GM19468 (cell line): ENCODE measurements at regions not wholly inside any gene's neighbourhood (a gene's known extent, or its start where the extent isn't known, plus 50 kb on each side); places are given as distances from the start of the nearest gene placed in this dataset.
"Not testable (repeated sequence)": the region's sequence is repeated elsewhere in the genome, so short reads cannot be mapped to it uniquely, and the experiment has no call there.

Experiments
- ATAC-seq: cut with Tn5 transposase; IDR thresholded peaks from one replicate; pipeline ENCODE4 v1.9.1; 2021; ENCODE audit warnings: mild to moderate bottlenecking, moderate library complexity, moderate number of reproducible peaks; ENCODE audit not compliant: unreplicated experiment; ENCODE audit errors: extremely low read depth

GRCh38 chr22:48758881-48759875 lies 1068.5 kb downstream of the BRD1 start:
- no peak for ATAC-seq

GRCh38 chr22:48757985-48758561 lies 1069.6 kb downstream of the BRD1 start:
- no peak for ATAC-seq

GRCh38 chr22:48757581-48757980 lies 1070.1 kb downstream of the BRD1 start:
- ATAC-seq: no peak

DNA sequence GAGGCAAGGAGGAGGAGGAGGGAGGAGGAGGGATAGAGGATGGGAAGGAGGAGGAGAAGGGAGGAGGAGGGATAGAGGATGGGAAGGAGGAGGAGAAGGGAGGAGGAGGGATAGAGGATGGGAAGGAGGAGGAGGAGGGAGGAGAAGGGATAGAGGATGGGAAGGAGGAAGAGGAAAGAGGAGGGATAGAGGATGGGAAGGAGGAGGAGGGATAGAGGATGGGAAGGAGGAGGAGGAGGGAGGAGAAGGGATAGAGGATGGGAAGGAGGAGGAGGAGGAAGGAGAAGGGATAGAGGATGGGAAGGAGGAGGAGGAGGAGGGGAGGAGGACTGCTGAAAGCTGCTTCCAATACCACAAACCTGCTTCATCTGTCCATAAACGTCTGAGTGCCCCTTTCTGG lies 1070.5 kb downstream of the BRD1 start:
- ATAC-seq: not testable (repeated sequence)

GRCh38 chr22:48756146-48757111 lies 1071.2 kb downstream of the BRD1 start:
- ATAC-seq: no peak

DNA sequence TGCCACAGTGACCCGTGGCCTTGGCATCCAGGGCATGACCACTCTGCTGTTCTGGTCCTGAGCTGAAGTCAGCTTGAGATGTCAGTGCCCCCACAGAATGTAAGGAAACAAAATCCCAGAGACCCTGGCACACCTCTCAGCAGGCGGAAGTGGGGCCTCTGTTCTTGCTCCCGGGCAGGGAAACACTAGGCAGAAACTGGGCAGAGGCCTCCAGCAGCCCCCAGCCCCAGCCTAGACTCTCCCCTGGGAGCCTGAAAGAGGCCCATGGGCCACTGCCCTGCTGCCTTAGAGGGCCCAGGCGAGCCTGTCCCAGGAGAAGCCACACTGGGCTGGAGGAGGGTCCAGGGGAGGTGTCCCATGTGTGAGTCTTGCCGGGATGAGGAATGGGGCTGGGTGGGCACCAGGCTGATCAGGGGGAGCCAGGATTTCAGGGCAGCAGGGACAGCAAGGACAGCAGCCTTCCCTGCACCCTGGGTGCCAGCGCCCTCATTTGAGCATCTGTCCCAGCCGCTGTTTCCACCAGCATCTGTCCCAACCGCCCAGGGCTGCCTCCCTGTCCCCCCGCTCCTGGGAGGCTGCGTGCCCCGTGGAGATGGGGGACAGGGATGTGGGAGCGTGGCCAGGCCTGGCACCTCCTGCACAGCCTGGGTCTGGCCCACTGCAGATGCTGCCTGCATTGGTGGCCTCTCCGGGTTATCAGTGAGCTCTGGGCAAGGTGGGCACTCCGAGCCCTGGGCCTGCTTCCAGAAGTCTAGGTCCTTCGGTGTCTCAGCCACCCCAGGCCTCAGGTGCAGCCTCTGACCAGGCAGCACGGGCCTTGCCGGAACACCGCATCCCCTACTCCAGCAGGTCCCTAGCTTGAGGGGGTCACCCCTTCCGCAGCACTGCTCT lies 1072.4 kb downstream of the BRD1 start:
- no peak for ATAC-seq

DNA sequence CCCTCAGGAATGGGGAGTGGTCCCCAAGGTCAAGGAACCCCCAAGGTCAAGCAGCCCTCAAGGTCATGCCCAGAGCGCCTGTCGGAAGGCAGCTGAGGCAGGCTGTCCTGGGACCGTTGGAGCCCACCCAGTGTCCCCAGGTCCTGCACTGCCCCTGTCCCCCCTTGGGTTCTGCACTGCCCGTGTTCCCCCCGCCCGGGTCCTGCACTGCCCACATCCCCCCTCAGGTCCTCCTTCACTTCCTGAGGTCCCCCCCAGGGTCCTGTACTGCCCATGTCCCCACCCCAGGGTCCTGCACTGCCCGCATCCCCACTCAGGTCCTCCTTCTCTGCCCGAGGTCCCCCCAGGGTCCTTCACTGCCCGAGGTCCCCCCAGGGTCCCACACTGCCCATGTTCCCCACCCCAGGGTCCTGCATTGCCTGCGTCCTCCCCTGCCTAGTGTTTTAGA lies 1073.0 kb downstream of the BRD1 start:
- ATAC-seq: no peak

DNA sequence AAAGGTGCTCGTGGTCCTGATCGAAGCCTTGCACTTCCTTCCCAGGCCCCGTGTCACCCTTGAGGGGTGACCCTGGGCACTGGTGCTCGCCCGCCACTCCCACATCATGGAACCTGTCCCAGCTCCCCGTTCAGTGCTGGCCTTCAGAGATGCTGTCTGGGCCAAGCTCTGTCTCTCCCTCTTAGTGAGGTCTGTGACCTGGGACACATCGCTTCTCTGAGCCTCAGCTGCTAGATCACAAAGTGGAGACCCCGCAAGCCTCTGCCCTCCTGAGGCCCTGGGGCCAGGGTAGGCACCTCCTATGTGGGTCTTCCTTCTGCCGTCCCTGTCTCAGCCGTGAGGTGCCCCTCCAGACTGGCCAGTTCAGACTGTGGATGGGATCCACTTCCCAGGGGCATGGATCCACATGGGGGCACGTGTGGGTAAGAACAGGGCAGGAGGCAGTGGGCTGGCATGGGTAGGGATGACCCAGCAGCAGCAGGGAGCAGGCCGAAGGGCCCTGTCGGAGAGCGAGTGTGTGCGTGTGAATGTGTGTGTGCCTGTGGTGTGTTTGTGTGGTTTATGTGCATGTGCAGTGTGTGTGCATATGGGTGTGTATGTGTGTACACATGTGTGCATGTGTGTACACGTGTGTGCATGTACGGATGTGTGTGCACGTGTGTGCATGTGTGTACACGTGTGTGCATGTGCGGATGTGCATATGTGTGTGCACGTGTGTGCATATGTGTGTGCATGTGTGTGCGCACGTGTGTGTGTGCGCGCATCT lies 1073.7 kb downstream of the BRD1 start:
- no peak for ATAC-seq

GRCh38 chr22:48753381-48753730 lies 1074.3 kb downstream of the BRD1 start:
- no peak for ATAC-seq

DNA sequence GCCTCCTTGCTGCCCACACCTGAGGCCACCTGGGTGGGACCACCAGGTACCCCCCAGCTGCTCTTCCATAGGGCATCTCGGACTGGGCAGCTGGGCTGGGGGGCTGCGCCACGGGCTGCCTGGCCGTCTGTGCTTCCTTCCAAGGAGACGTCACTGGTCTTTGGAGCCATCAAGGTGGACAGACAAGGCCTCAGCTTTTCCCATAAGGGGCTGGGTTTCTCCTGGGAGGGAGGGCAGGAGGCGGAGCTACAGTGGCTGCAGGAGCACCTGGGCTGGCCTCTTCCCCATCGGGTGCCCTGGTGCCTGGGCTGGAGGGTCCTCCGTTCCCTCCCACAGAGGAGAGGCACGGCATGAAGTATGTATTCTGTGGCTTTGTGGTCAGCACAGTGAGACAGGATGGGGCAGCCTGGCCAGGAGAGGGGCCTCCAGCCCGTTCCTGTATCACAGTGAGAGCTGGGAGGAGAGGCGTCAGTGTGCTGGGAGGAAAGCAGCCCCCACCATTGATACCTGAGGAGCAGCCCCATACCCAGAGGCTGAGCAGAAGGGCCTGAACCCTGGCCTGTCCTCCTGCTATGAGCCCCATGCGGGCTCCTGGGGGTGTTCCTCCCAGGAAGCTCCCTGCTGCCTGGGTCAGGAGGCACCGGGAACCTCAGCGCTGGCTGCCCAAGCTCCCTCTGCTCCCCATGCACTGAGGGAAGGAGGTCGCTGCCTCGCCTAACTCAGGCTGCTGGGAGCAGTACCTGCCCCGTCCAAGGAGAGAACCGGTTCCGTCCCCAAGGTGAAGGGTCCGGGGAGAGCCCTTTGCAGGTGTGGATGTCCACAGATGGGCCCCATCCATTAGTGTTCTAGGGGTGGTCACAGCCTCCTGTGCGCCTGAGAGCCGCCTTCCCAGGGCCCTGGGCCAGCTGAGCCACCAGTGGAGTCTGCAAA lies 1075.0 kb downstream of the BRD1 start:
- ATAC-seq: no peak

- no peak for ATAC-seq
These were observed 1075.9 kb downstream of the BRD1 start for GRCh38 chr22:48751539-48752437.

DNA sequence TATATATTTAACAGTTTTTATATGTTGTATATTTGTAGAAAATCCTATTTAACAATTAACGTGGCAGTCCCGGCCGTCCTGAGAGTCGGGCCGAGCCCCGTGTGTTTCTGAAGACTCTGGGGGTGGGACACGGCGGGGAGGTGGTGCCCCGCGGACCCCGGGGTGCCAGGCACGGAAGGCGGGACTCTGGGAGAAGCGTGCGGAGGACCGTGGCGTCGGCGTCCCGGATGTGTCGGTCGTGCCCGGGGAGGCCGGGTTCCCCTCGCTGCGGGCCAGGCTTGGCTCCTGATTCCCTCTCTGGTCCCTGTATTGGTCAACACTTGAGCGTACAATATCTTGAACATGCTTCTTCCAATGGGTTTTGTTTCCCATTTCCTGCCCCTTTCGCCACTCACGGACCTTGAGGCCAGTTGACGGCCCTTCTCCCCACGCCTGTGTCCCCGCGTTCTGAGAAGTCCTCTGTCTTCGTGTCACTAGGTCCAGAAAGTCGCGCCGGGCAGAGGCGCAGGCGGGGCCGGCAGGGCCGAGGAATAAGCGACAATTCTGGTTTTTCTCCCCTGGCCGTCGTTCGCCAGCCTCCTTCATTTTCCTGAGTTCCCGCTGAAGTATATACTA lies 1076.7 kb downstream of the BRD1 start:
- ATAC-seq: no peak

DNA sequence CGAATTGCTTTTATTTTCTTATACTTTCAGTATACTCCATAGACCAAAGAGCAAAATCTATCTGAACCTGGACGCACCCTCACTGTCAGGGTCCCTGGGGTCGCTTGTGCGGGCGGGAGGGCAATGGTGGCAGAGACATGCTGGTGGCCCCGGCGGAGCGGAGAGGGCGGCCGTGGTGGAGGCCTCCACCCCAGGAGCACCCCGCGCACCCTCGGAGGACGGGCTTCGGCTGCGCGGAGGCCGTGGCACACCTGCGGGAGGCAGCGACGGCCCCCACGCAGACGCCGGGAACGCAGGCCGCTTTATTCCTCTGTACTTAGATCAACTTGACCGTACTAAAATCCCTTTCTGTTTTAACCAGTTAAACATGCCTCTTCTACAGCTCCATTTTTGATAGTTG lies 1077.4 kb downstream of the BRD1 start:
- ATAC-seq: no peak

DNA sequence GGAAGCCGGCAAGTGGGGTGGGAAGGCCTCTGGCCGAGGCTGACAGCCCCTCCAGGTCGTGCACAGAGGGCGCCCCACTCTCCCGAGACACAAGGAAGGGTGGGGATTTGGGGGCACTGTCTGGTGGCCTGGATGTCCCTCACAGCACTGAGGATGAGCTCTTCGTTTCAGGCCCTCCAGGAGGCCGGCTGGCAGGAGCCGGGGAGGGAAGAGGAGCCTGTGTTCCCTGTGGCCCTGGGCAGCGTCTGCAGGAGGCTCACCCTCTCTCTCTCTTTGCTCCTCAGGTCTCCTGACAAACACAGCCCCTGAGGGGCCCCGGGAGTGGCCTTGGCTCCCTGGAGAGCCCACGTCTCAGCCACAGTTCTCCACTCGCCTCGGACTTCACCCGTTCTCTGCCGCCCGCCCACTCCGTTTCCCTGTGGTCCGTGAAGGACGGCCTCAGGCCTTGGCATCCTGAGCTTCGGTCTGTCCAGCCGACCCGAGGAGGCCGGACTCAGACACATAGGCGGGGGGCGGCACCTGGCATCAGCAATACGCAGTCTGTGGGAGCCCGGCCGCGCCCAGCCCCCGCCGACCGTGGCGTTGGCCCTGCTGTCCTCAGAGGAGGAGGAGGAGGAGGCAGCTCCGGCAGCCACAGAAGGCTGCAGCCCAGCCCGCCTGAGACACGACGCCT lies 1078.0 kb downstream of the BRD1 start:
- ATAC-seq: no peak

DNA sequence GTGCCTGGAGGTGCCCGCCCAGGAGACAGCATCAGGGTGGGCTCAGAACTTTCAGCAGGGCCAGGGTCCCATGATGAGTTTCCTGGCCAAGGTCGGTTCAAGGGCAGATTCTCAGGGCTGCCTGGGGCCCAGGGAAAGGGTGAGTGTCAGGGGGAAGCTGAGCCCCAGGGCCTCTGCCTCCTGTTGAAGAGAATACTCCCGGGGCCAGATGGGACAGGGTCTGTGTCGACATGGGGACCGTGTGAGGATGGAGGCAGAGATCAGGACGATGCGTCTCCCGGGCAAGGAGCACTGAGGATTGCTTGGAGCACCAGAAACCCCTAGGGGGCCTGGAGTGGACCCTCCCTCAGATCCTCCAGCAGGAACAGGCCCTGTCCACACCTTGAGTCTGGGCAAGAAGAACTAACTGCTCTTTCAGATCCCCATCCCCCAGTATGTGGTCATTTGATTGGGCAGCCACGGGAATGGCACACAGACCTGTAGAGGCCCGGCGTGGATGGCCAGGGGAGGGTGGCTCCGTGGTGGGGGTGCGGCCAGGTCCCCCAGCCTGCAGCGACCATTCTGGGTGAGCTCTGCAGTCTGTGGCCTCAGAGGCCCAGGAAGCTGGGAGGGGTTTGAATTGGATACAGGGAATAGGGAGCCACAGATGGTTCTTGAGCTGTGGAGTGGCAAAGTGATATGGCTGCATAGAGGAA lies 1078.7 kb downstream of the BRD1 start:
- no peak for ATAC-seq
